ENCODE measurements at regions not wholly inside any gene's neighbourhood (a gene's known extent, or its start where the extent isn't known, plus 50 kb on each side); places are given as distances from the start of the nearest gene placed in this dataset.
"Not testable (repeated sequence)": the region's sequence is repeated elsewhere in the genome, so short reads cannot be mapped to it uniquely, and the experiment has no call there.

GRCh38 chr7:34222316-34222715 lies 317.0 kb downstream of the BMPER start:
- no peak for TF ChIP-seq CTCF (IDR thresholded peaks at IDR 0.05)
- no peak for ATAC-seq (ENCODE audit: low FRiP score)

DNA sequence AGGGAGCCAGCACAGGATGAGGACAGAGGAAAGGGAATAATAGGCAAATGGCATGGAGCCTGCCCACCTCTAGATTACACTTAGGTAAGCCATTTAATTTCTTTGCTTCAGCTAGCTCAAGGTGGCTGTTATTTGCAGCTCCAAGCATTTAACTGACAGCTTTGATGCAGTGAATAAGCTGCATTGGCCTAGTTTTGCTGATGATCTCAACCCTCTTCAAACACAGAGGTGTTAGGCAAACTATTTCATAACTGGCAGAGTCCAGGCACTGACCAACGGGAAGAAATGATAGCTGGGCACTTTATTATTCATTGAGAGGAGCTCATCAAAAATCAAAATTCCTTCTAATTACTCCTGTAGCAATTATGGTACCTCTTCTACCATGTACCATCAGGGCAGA lies 317.4 kb downstream of the BMPER start:
- DNase-seq (ENCODE audit: low spot score) (no peak), ATAC-seq (ENCODE audit: low FRiP score) (no peak)
- TF ChIP-seq CTCF (IDR thresholded peaks at IDR 0.05) = no peak

More at GRCh38 chr7:34222316-34222715, 317.0 kb downstream of the BMPER start:
- no peak for DNase-seq (ENCODE audit: low spot score)

DNA sequence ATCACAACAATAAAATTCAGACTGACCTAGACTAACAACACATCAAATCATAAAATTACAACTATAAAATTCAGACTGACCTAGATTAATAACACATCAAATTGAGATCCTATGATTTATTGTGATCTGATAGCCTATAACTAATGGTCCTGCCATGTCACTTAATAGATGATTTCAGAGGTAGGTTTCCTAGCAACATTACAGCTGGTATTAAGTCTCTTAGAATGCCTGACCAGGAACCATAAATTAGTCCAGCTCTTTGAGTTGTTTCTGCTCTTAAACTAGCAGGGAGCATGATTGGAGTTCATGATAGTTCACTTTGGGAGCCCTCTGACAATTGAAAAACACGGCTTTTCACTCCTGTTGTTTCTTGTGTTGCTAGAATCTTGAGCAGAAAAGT lies 318.9 kb downstream of the BMPER start:
- DNase-seq (ENCODE audit: low spot score) (no peak), ATAC-seq (ENCODE audit: low FRiP score) (no peak)
- TF ChIP-seq CTCF (IDR thresholded peaks at IDR 0.05) = no peak

GRCh38 chr7:34225193-34225592 lies 319.9 kb downstream of the BMPER start:
- DNase-seq (ENCODE audit: low spot score) (no peak), ATAC-seq (ENCODE audit: low FRiP score) (no peak)
- no peak for TF ChIP-seq CTCF (IDR thresholded peaks at IDR 0.05)

GRCh38 chr7:34227525-34227924 lies 322.2 kb downstream of the BMPER start:
- ATAC-seq (ENCODE audit: low FRiP score) (no peak), DNase-seq (ENCODE audit: low spot score) (no peak)
- no peak for TF ChIP-seq CTCF (IDR thresholded peaks at IDR 0.05)

DNA sequence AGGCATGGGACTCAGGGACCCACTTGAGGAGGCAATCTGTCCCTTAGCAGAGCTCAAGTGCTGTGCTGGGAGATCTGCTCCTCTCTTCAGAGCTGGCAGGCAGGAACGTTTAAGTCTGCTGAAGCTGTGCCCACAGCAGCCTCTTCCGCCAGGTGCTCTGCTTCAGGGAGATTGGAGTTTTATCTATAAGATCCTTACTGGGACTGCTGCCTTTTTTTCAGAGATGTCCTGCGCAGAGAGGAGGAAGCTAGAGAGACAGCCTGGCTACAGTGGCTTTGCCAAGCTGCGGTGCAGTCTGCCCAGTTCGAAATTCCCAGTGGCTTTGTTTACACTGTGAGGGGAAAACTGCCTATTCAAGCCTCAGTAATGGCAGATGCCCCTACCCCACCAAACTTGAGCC lies 329.8 kb downstream of the BMPER start:
- not testable (repeated sequence) for ATAC-seq (ENCODE audit: low FRiP score); DNase-seq (ENCODE audit: low spot score)

DNA sequence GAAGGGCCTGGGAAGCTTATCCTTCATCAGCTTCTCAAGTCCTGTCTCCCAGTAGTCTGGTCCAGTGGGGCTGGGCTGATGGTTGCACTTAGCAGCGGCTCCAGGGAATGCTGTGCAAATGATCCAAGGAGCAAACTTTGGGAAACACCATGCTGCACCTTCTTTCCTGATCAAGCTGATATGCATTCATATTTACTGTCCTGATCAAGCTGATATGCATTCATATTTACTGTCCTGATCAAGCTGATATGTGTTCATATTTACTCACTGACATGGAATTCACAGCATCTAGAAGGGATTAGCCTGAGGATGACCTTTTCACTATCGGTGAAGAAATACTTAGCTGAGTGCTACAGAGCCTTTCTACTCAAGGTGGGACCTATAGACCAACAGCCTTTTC lies 330.7 kb downstream of the BMPER start:
- no peak for DNase-seq (ENCODE audit: low spot score)
- no peak for TF ChIP-seq CTCF (IDR thresholded peaks at IDR 0.05)
- ATAC-seq (ENCODE audit: low FRiP score) = no peak
